A673 (cell line): ENCODE measurements at regions not wholly inside any gene's neighbourhood (a gene's known extent, or its start where the extent isn't known, plus 50 kb on each side); places are given as distances from the start of the nearest gene placed in this dataset.

Experiments
- EZH2 ChIP-seq: fragments of 200-600 bp; sonication (generic); IDR thresholded peaks from 2 replicates; pipeline ENCODE4 v1.6.1; 2017; ENCODE audit warnings: borderline replicate concordance, low read depth, mild to moderate bottlenecking, mixed read lengths, antibody characterized with exemption, low read length; ENCODE audit not compliant: poor library complexity, severe bottlenecking
- TF ChIP-seq, protein P1 (sequence below): fragments of 300-800, 200-600 bp; sonication (generic); conservative IDR thresholded peaks from 2 replicates; pipeline ENCODE4 v1.5.1; 2017; ENCODE audit warnings: low read depth, mild to moderate bottlenecking, antibody characterized with exemption, low read length, moderate library complexity, mixed read lengths

DNA sequence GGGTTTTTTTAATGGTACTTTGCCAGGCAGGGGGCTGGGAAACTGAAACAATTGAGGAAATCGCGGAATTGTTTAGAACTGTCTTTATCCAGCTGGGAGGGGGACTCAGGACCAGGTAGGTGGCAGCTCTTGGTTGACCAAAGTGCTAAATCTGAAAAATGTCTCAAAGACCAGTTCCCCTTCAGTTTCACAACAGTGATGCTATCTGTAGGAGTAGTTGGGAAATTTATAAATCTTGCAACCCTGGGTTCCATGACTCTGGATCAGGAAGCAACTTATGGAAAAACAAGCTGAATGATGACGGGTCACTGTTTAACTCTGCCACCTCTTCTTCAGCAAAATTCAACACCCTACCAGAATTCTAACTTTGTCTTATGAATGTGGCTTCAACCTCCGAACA lies 99.7 kb downstream of the FAM50B start:
- TF ChIP-seq, protein P1, sequence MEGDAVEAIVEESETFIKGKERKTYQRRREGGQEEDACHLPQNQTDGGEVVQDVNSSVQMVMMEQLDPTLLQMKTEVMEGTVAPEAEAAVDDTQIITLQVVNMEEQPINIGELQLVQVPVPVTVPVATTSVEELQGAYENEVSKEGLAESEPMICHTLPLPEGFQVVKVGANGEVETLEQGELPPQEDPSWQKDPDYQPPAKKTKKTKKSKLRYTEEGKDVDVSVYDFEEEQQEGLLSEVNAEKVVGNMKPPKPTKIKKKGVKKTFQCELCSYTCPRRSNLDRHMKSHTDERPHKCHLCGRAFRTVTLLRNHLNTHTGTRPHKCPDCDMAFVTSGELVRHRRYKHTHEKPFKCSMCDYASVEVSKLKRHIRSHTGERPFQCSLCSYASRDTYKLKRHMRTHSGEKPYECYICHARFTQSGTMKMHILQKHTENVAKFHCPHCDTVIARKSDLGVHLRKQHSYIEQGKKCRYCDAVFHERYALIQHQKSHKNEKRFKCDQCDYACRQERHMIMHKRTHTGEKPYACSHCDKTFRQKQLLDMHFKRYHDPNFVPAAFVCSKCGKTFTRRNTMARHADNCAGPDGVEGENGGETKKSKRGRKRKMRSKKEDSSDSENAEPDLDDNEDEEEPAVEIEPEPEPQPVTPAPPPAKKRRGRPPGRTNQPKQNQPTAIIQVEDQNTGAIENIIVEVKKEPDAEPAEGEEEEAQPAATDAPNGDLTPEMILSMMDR, result no peak
- TF ChIP-seq EZH2, result no peak
